HepG2 (cell line): ENCODE measurements at regions not wholly inside any gene's neighbourhood (a gene's known extent, or its start where the extent isn't known, plus 50 kb on each side); places are given as distances from the start of the nearest gene placed in this dataset.

ENCODE experiments used
- ATAC-seq: fragments of 200-7000 bp; cut with Tn5 transposase; 3 replicates; pipeline ENCODE4 v1.9.1; 2020; ENCODE audit warnings: mild to moderate bottlenecking, moderate library complexity
- BruUV-seq: library from RNA; stranded (reverse); fragments of 400-500 nt; replicated peaks from 2 replicates; lab custom pipeline; 2021; lab: Mats Ljungman, UMichigan
- CTCF ChIA-PET: fragments of 300-600 bp; formaldehyde crosslinking; extraction: SDS; loops from one replicate; lab custom pipeline; 2021; ENCODE audit warnings: low total read pairs, inconsistent platforms, low intra/inter-chr PET ratio; lab: Yijun Ruan, JAX
- POLR2A ChIA-PET: fragments of 350-600 bp; sonication (Branson Sonifier 250); formaldehyde crosslinking; loops from one replicate; lab custom pipeline; 2020; ENCODE audit warnings: antibody characterized with exemption, inconsistent platforms; lab: Yijun Ruan, JAX
- DNase-seq: peaks from one replicate; pipeline ENCODE4 v3.0.0-alpha.2; 2015; ENCODE audit warnings: low spot score
- FAIRE-seq: peaks from 3 replicates; lab custom pipeline; 2011; peaks lifted over from hg19 to GRCh38; lab: Jason Lieb, UNC
- H2AFZ ChIP-seq: one replicate; pipeline ENCODE4 v1.6.1; 2011; ENCODE audit warnings: low read length, inconsistent platforms
- H3K27ac ChIP-seq: fragments of 300-600 bp; 3 replicates; pipeline ENCODE4 v1.8.0; 2011; ENCODE audit warnings: mixed run types, mild to moderate bottlenecking, mixed read lengths, low read length, inconsistent platforms; ENCODE audit not compliant: insufficient read depth; ENCODE audit errors: extremely low read length
- H3K27me3 ChIP-seq, 2 experiments: fragments of 200-600 bp in 1 of 2; 2 replicates in 1 of 2; 3 replicates in 1 of 2; pipeline versions ENCODE4 v1.6.0 to v1.8.0; 2011; ENCODE audit warnings: low read length in 2 of 2, mild to moderate bottlenecking in 2 of 2, moderate library complexity in 2 of 2, inconsistent platforms in 1 of 2; ENCODE audit not compliant: insufficient read depth in 2 of 2, control insufficient read depth in 1 of 2
- H3K36me3 ChIP-seq, 2 experiments: fragments of 200-600 bp in 1 of 2; replicated peaks in 1 of 2; 2 replicates in 1 of 2; 3 replicates in 1 of 2; pipeline versions ENCODE4 v1.5.1 to v1.8.0; 2011; ENCODE audit warnings: low read length in 2 of 2, inconsistent platforms in 1 of 2; ENCODE audit not compliant: insufficient read depth in 2 of 2, control insufficient read depth in 1 of 2
- H3K4me1 ChIP-seq: 2 replicates; pipeline ENCODE4 v1.5.1; 2012; ENCODE audit warnings: low read length, inconsistent platforms; ENCODE audit not compliant: insufficient read depth
- H3K4me2 ChIP-seq: 2 replicates; pipeline ENCODE4 v1.6.0; 2011; ENCODE audit warnings: low read depth, low read length, inconsistent platforms
- H3K4me3 ChIP-seq, 3 experiments: fragments of 200-600 bp in 1 of 3; sonication (generic), shearing (Covaris generic) in 1 of 3; replicated peaks in 1 of 3; 2 replicates each; pipeline ENCODE4 v1.5.1; 2011 to 2016; ENCODE audit warnings: low read length in 3 of 3, inconsistent platforms in 2 of 3, low read depth in 2 of 3, mild to moderate bottlenecking in 2 of 3, control low read depth in 1 of 3, mixed read lengths in 1 of 3; ENCODE audit not compliant: insufficient read depth in 1 of 3
- H3K79me2 ChIP-seq: one replicate; pipeline ENCODE4 v1.6.1; 2011; ENCODE audit warnings: low read length, inconsistent platforms; ENCODE audit not compliant: insufficient read depth
- H3K9ac ChIP-seq: 2 replicates; pipeline ENCODE4 v1.6.0; 2011; ENCODE audit warnings: mild to moderate bottlenecking, low read depth, low read length, inconsistent platforms; ENCODE audit not compliant: insufficient read depth
- H3K9me3 ChIP-seq: 2 replicates; pipeline ENCODE4 v1.5.1; 2012; ENCODE audit warnings: mild to moderate bottlenecking, low read length
- H4K20me1 ChIP-seq: 2 replicates; pipeline ENCODE4 v1.6.0; 2011; ENCODE audit warnings: inconsistent platforms, mild to moderate bottlenecking, low read length, moderate library complexity; ENCODE audit not compliant: insufficient read depth
- CERS6 ChIP-seq: sonication (generic); formaldehyde crosslinking; IDR thresholded peaks from 2 replicates; pipeline ENCODE4 v1.5.0; 2020; ENCODE audit warnings: missing genetic modification reagents
- CSRNP2 ChIP-seq: sonication (generic); formaldehyde crosslinking; conservative IDR thresholded peaks from 2 replicates; pipeline ENCODE4 v1.8.0; 2022; ENCODE audit warnings: low read depth, missing genetic modification reagents
- GPN1 ChIP-seq: sonication (generic); formaldehyde crosslinking; IDR thresholded peaks from 2 replicates; pipeline ENCODE4 v1.5.1; 2020; ENCODE audit warnings: missing genetic modification reagents, borderline replicate concordance
- MXD3 ChIP-seq: IDR thresholded peaks from 2 replicates; pipeline ENCODE4 v1.6.1; 2016; ENCODE audit warnings: mild to moderate bottlenecking, missing biosample characterization, missing genetic modification reagents
- NR2C2 ChIP-seq: sonication (generic); formaldehyde crosslinking; IDR thresholded peaks from 2 replicates; pipeline ENCODE4 v1.4.0; 2020; ENCODE audit warnings: missing genetic modification reagents, mild to moderate bottlenecking, moderate library complexity, borderline replicate concordance
- ZNF317 ChIP-seq: sonication (generic); formaldehyde crosslinking; IDR thresholded peaks from 2 replicates; pipeline ENCODE4 v1.5.0; 2020; ENCODE audit warnings: mild to moderate bottlenecking, missing genetic modification reagents
- ZNF510 ChIP-seq: sonication (generic); formaldehyde crosslinking; IDR thresholded peaks from 2 replicates; pipeline ENCODE4 v1.4.0; 2020; ENCODE audit warnings: low read depth, mild to moderate bottlenecking, missing genetic modification reagents
- ZNF549 ChIP-seq: sonication (generic); formaldehyde crosslinking; IDR thresholded peaks from 2 replicates; pipeline ENCODE4 v1.5.0; 2020; ENCODE audit warnings: missing genetic modification reagents
- ZNF772 ChIP-seq: sonication (generic); formaldehyde crosslinking; IDR thresholded peaks from 2 replicates; pipeline ENCODE4 v1.5.0; 2020; ENCODE audit warnings: mild to moderate bottlenecking, missing genetic modification reagents
- ZNF891 ChIP-seq: sonication (generic); formaldehyde crosslinking; IDR thresholded peaks from 2 replicates; pipeline ENCODE4 v1.5.0; 2020; ENCODE audit warnings: mild to moderate bottlenecking, missing genetic modification reagents
- WGBS: methylation state at CpG from one replicate; pipeline ENCODE4 v1.1.6; 2017; ENCODE audit warnings: low lambda C conversion rate; 5-methylcytosine and 5-hydroxymethylcytosine counted together
- in situ Hi-C: cut with HindIII; loops from 2 replicates; pipeline ENCODE4 v1.10.0; 2017; ENCODE audit warnings: low pct_unique_long_range_greater_than_20kb; ENCODE audit not compliant: extremely low pct_ligation_motif_present
- intact Hi-C: fragments of 100-400 bp; cut with micrococcal nuclease; formaldehyde crosslinking; loops from one replicate; pipeline ENCODE4 v1.10.0; 2022; ENCODE audit not compliant: unreplicated experiment
- TF ChIP-seq, protein P1 (sequence below): IDR thresholded peaks from 2 replicates; pipeline ENCODE4 v1.6.1; 2018; ENCODE audit warnings: missing genetic modification reagents
- TF ChIP-seq, protein P2 (sequence below): IDR thresholded peaks from 2 replicates; pipeline ENCODE4 v1.6.1; 2012; ENCODE audit warnings: low read length, improper control_type of control experiment

GRCh38 chr11:129733384-129733783 is 82.3 kb upstream of the TMEM45B start:
- intact Hi-C loops (no loop called here), in situ Hi-C loops (no loop called here)
- H3K9me3 ChIP-seq, result no peaks in the 10 kb centered on the region
- H3K9ac ChIP-seq, result no peak overlapping the region
- DNase-seq (no peak), FAIRE-seq (no peak), ATAC-seq (no peak)
- WGBS, result 47% methylated on average over 9 of the region's 9 CpGs
- H3K4me3 ChIP-seq, result no peak overlapping the region
- TF ChIP-seq, protein P1, sequence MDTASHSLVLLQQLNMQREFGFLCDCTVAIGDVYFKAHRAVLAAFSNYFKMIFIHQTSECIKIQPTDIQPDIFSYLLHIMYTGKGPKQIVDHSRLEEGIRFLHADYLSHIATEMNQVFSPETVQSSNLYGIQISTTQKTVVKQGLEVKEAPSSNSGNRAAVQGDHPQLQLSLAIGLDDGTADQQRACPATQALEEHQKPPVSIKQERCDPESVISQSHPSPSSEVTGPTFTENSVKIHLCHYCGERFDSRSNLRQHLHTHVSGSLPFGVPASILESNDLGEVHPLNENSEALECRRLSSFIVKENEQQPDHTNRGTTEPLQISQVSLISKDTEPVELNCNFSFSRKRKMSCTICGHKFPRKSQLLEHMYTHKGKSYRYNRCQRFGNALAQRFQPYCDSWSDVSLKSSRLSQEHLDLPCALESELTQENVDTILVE, result no peak
- TF ChIP-seq ZNF549 (CRISPR knock-in tag) (no peak), MXD3 (no peak), CSRNP2 (no peak)
- no peaks in the 10 kb centered on the region for H3K36me3 ChIP-seq
- no peaks in the 10 kb centered on the region for H4K20me1 ChIP-seq
- ChIA-PET POLR2A (no interaction called here), CTCF (no interaction called here)
- H3K27ac ChIP-seq, result no peak overlapping the region
- no peak overlapping the region for H3K4me2 ChIP-seq
- no peaks in the 10 kb centered on the region for H3K4me1 ChIP-seq
- no peaks in the 10 kb centered on the region for H3K79me2 ChIP-seq
- H3K27me3 ChIP-seq, result peaks cover 1 to 52% of the 10 kb centered on the region in 2 experiments; a peak in 3 of 5 replicates
- H2AFZ ChIP-seq, result no peak overlapping the region
- BruUV-seq, result no TSS peak

DNA sequence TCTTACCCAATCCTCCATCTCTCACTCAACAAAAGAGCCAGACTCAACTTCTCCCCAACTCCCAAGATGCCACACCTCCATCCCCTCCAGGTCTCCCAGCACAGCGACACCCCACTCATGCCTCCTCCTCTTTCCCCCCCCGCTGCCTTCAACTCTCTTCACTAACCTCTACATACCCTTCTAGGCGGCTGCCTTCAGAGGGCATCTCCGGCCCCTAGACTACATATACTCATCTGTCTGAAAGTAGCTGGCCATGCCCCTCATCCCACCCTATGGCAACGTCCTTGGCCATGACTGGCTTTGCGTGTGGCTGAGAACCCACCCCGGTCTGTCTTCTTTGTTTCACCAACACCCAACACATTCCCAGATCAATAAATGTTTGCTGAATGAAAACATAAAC is 81.7 kb upstream of the TMEM45B start:
- in situ Hi-C loops, result no loop called here
- no peak overlapping the region for H3K4me3 ChIP-seq
- H3K36me3 ChIP-seq, result no peaks in the 10 kb centered on the region
- FAIRE-seq (no peak), ATAC-seq (no peak), DNase-seq (no peak)
- BruUV-seq, result no TSS peak
- H3K79me2 ChIP-seq, result no peaks in the 10 kb centered on the region
- ChIA-PET POLR2A (no interaction called here), CTCF (no interaction called here)
- no peak overlapping the region for H3K27ac ChIP-seq
- no peak overlapping the region for H3K4me2 ChIP-seq
- H3K27me3 ChIP-seq, result peaks cover 1 to 58% of the 10 kb centered on the region in 2 experiments; a peak in 3 of 5 replicates
- WGBS, result 25% methylated on average over 7 of the region's 7 CpGs
- no peaks in the 10 kb centered on the region for H3K9me3 ChIP-seq
- H3K4me1 ChIP-seq, result no peaks in the 10 kb centered on the region
- no peak overlapping the region for H3K9ac ChIP-seq
- no peaks in the 10 kb centered on the region for H4K20me1 ChIP-seq
- no peak overlapping the region for H2AFZ ChIP-seq
- intact Hi-C loops, result no loop called here
- TF ChIP-seq NR2C2 (CRISPR knock-in tag) (no peak), ZNF317 (no peak), GPN1 (CRISPR knock-in tag) (no peak), ZNF510 (CRISPR knock-in tag) (no peak), CERS6 (CRISPR knock-in tag) (no peak), ZNF891 (CRISPR knock-in tag) (no peak), ZNF772 (CRISPR knock-in tag) (no peak)
- TF ChIP-seq, protein P2, sequence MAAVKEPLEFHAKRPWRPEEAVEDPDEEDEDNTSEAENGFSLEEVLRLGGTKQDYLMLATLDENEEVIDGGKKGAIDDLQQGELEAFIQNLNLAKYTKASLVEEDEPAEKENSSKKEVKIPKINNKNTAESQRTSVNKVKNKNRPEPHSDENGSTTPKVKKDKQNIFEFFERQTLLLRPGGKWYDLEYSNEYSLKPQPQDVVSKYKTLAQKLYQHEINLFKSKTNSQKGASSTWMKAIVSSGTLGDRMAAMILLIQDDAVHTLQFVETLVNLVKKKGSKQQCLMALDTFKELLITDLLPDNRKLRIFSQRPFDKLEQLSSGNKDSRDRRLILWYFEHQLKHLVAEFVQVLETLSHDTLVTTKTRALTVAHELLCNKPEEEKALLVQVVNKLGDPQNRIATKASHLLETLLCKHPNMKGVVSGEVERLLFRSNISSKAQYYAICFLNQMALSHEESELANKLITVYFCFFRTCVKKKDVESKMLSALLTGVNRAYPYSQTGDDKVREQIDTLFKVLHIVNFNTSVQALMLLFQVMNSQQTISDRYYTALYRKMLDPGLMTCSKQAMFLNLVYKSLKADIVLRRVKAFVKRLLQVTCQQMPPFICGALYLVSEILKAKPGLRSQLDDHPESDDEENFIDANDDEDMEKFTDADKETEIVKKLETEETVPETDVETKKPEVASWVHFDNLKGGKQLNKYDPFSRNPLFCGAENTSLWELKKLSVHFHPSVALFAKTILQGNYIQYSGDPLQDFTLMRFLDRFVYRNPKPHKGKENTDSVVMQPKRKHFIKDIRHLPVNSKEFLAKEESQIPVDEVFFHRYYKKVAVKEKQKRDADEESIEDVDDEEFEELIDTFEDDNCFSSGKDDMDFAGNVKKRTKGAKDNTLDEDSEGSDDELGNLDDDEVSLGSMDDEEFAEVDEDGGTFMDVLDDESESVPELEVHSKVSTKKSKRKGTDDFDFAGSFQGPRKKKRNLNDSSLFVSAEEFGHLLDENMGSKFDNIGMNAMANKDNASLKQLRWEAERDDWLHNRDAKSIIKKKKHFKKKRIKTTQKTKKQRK, result no peak
